Rectal smooth muscle tissue (tissue), 1 donor: ENCODE measurements at regions not wholly inside any gene's neighbourhood (a gene's known extent, or its start where the extent isn't known, plus 50 kb on each side); places are given as distances from the start of the nearest gene placed in this dataset.

ENCODE experiments used
- H3K27ac ChIP-seq: one replicate; pipeline ENCODE4 v1.7.0; 2013; ENCODE audit warnings: low read depth, low read length, inconsistent platforms
- H3K27me3 ChIP-seq: one replicate; pipeline ENCODE4 v1.7.0; 2013; ENCODE audit warnings: low read length; ENCODE audit not compliant: control insufficient read depth, insufficient read depth
- H3K36me3 ChIP-seq: one replicate; pipeline ENCODE4 v1.7.0; 2013; ENCODE audit warnings: low read length; ENCODE audit not compliant: control insufficient read depth, insufficient read depth
- H3K4me1 ChIP-seq: one replicate; pipeline ENCODE4 v1.7.0; 2013; ENCODE audit warnings: low read length; ENCODE audit not compliant: control insufficient read depth, insufficient read depth
- H3K4me3 ChIP-seq: one replicate; pipeline ENCODE4 v1.7.0; 2013; ENCODE audit warnings: low read length
- H3K9ac ChIP-seq: one replicate; pipeline ENCODE4 v1.7.0; 2013; ENCODE audit warnings: low read length

DNA sequence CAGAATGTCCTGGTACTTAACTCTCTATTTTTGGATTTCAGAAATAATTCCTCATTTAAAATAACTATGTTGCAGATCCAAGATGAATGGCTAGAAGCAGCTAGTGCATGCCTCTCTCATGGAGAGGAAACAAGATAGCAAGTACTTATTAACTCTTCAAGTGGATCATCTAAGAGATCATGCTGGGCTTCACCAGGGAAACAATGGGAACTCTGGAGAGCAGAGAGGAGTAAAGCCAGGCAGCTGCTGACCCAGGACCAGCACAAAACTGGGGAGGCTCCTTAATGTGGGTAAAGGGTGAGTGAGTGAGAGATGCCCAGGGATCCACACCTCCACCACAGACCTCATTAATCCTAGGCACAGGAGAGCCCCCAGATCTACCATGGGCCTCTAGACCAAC, 897.8 kb upstream of the ACO1 start:
- H3K4me3 ChIP-seq, result no peak overlapping the region
- no peaks in the 10 kb centered on the region for H3K36me3 ChIP-seq
- H3K4me1 ChIP-seq, result no peaks in the 10 kb centered on the region
- H3K27me3 ChIP-seq, result no peaks in the 10 kb centered on the region
- H3K9ac ChIP-seq, result no peak overlapping the region
- no peak overlapping the region for H3K27ac ChIP-seq

- Histone ChIP-seq H3K4me1 (no peaks in the 10 kb centered on the region), H3K36me3 (no peaks in the 10 kb centered on the region), H3K27me3 (no peaks in the 10 kb centered on the region), H3K9ac (no peak overlapping the region), H3K27ac (no peak overlapping the region), H3K4me3 (no peak overlapping the region)
Observed at GRCh38 chr9:31490551-31491106, 893.8 kb upstream of the ACO1 start.

GRCh38 chr9:31492229-31492628, 892.2 kb upstream of the ACO1 start:
- no peak overlapping the region for H3K4me3 ChIP-seq
- H3K9ac ChIP-seq, result no peak overlapping the region
- no peaks in the 10 kb centered on the region for H3K36me3 ChIP-seq
- no peaks in the 10 kb centered on the region for H3K27me3 ChIP-seq
- no peaks in the 10 kb centered on the region for H3K4me1 ChIP-seq
- no peak overlapping the region for H3K27ac ChIP-seq

- Histone ChIP-seq H3K27ac (no peak overlapping the region), H3K4me1 (no peaks in the 10 kb centered on the region), H3K9ac (no peak overlapping the region)
Observed at GRCh38 chr9:31500422-31500821, 884.0 kb upstream of the ACO1 start.

DNA sequence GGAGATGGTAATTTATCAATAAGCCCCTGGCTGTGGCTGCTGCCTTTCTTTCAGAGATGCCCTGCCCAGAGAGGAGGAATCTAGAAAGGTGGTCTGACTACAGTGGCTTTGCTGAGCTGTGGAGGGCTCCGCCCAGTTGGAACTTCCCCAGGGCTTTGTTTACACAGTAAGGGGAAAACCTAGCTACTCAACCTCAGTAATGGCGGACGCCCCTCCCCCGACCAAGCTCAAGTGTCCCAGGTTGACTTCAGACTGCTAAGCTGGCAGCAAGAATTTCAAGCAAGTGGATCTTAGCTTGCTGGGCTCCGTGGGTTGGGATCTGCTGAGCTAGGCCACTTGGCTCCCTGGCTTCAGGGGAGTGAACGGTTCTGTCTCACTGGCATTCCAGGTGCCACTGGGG, 865.4 kb upstream of the ACO1 start:
- Histone ChIP-seq H3K27ac (no peak overlapping the region), H3K36me3 (no peaks in the 10 kb centered on the region), H3K4me3 (no peak overlapping the region), H3K27me3 (no peaks in the 10 kb centered on the region), H3K4me1 (no peaks in the 10 kb centered on the region), H3K9ac (no peak overlapping the region)

More at GRCh38 chr9:31500422-31500821, 884.0 kb upstream of the ACO1 start:
- Histone ChIP-seq H3K27me3 (no peaks in the 10 kb centered on the region), H3K4me3 (no peak overlapping the region), H3K36me3 (no peaks in the 10 kb centered on the region)

- H3K4me3 ChIP-seq, result no peak overlapping the region
- H3K27ac ChIP-seq, result no peak overlapping the region
- H3K36me3 ChIP-seq, result no peaks in the 10 kb centered on the region
- H3K27me3 ChIP-seq, result no peaks in the 10 kb centered on the region
- no peaks in the 10 kb centered on the region for H3K4me1 ChIP-seq
- no peak overlapping the region for H3K9ac ChIP-seq
Observed at GRCh38 chr9:31519424-31519823, 865.0 kb upstream of the ACO1 start.

- no peak overlapping the region for H3K27ac ChIP-seq
- no peaks in the 10 kb centered on the region for H3K27me3 ChIP-seq
- no peak overlapping the region for H3K4me3 ChIP-seq
- H3K4me1 ChIP-seq, result no peaks in the 10 kb centered on the region
- no peak overlapping the region for H3K9ac ChIP-seq
- no peaks in the 10 kb centered on the region for H3K36me3 ChIP-seq
Observed at GRCh38 chr9:31519826-31520225, 864.6 kb upstream of the ACO1 start.

DNA sequence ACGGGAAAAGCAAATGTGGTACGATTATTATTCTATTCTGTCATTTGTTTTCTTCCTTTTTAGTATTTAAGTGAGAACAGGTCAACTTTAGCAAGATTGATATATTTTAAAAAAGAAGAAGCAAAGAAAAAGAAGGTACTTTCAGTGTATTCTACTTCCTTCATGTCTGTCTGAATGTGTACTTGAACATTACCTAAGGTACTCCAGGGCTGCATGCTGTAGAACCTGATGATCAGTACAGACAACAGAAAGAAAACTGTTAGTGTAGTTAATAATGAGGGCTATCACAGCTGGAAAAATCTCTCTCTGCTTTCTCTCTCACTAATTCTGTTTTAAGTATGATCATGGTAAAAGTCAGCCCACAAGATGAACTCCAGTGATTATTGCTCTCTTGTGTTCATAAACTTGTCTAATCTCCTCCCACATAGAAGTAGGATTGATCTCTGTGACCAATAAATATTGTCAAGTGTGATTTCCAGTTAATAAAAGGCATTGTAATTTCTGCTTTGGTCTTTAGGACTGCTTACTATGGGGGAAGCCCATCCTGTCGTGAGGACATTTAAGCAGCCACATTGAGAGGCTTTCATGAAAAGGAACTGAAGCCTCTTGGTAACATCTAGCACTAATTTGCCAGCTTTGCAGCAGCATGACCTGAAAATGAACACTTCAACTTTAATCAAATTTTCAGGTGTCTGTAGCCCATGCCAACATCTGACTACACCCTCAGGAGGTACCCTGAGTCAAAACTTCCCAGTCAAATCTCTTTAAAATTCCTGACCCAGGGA, 864.0 kb upstream of the ACO1 start:
- Histone ChIP-seq H3K9ac (no peak overlapping the region), H3K4me1 (no peaks in the 10 kb centered on the region), H3K4me3 (no peak overlapping the region), H3K36me3 (no peaks in the 10 kb centered on the region), H3K27ac (no peak overlapping the region), H3K27me3 (no peaks in the 10 kb centered on the region)

DNA sequence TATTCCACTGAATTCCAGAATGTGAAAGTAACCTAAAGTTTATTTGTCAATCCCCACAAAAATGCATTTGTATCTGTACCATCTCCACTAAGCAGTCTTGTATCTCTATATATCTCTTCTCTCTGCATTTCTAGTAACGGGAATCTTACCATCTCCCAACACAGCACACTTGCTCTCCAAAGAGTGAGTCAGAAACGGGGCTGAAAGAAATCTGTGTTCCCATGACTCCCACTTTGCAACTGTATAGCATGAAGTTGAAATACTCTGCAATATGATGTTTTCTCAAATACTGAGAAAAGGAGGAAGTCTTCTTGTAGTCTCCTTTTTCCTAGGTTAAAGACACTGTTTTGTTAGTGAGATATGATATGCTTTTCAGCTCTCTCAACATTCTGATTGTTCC, 848.8 kb upstream of the ACO1 start:
- H3K27me3 ChIP-seq, result no peaks in the 10 kb centered on the region
- no peak overlapping the region for H3K27ac ChIP-seq
- no peaks in the 10 kb centered on the region for H3K36me3 ChIP-seq
- no peaks in the 10 kb centered on the region for H3K4me1 ChIP-seq
- no peak overlapping the region for H3K4me3 ChIP-seq
- H3K9ac ChIP-seq, result no peak overlapping the region

- Histone ChIP-seq H3K4me3 (no peak overlapping the region), H3K4me1 (no peaks in the 10 kb centered on the region), H3K27ac (no peak overlapping the region), H3K27me3 (no peaks in the 10 kb centered on the region), H3K9ac (no peak overlapping the region), H3K36me3 (no peaks in the 10 kb centered on the region)
Observed at GRCh38 chr9:31536471-31536870, 848.0 kb upstream of the ACO1 start.

GRCh38 chr9:31541721-31542281, 842.6 kb upstream of the ACO1 start:
- Histone ChIP-seq H3K36me3 (no peaks in the 10 kb centered on the region), H3K27me3 (no peaks in the 10 kb centered on the region), H3K27ac (no peak overlapping the region), H3K4me1 (peaks cover 4% of the 10 kb centered on the region), H3K4me3 (no peak overlapping the region), H3K9ac (no peak overlapping the region)

DNA sequence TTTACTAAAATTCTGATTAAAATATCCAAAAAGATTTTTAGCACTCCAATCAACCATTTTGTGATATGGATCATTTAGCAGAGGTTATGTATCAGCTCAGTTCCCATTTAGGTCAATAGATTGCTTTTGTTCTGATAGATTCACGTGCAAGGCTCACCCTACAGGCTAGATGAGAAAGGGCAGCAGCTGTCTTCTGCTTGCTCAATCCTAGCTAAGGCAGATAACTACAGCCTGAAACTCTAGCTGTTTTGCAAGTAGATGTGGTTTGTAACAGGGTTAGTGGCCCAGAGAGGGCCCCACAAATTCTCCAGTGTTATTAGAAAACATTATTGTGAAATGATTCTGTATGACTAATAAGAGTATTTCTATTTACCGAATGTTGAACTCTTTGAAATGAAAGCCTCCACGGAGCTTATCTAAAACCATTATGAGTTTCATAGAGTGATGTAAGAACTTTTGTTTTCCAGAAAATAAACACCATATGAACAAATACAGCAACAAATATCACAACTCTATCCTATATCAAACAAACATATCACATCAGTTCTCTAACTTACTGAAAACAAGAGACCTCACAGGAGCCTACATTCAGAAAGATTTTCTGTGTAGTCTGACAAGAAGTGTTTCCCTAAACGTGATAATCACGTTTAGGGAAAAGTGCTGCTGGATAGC, 841.9 kb upstream of the ACO1 start:
- H3K27ac ChIP-seq, result no peak overlapping the region
- no peaks in the 10 kb centered on the region for H3K27me3 ChIP-seq
- no peak overlapping the region for H3K4me3 ChIP-seq
- H3K9ac ChIP-seq, result no peak overlapping the region
- H3K4me1 ChIP-seq, result peaks cover 4% of the 10 kb centered on the region
- no peaks in the 10 kb centered on the region for H3K36me3 ChIP-seq
